ENCODE measurements at regions not wholly inside any gene's neighbourhood (a gene's known extent, or its start where the extent isn't known, plus 50 kb on each side); places are given as distances from the start of the nearest gene placed in this dataset.

- H3K4me3 ChIP-seq (ENCODE audit: low read depth, low read length): no peak overlapping the region
- CTCF ChIA-PET: interaction anchor here (0.5 to 0.8 kb wide), 3 partner anchors 41 to 97 kb away, joined by 3 to 4 read pairs (median 3); no protein-coding TSS in a partner anchor
- H3K9me3 ChIP-seq (ENCODE audit: control insufficient read depth, insufficient read depth, low read depth, low read length): no peaks in the 10 kb centered on the region
- POLR2A ChIA-PET: no interaction called here
- H3K36me3 ChIP-seq (ENCODE audit: control insufficient read depth in 2 of 2, insufficient read depth in 1 of 2, low read length in 2 of 2): no peaks in the 10 kb centered on the region
- TF ChIP-seq, protein P1, sequence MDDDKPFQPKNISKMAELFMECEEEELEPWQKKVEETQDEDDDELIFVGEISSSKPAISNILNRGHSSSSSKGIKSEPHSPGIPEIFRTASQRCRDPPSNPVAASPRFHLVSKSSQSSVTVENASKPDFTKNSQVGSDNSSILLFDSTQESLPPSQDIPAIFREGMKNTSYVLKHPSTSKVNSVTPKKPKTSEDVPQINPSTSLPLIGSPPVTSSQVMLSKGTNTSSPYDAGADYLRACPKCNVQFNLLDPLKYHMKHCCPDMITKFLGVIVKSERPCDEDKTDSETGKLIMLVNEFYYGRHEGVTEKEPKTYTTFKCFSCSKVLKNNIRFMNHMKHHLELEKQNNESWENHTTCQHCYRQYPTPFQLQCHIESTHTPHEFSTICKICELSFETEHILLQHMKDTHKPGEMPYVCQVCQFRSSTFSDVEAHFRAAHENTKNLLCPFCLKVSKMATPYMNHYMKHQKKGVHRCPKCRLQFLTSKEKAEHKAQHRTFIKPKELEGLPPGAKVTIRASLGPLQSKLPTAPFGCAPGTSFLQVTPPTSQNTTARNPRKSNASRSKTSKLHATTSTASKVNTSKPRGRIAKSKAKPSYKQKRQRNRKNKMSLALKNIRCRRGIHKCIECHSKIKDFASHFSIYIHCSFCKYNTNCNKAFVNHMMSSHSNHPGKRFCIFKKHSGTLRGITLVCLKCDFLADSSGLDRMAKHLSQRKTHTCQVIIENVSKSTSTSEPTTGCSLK (tag by site-specific recombination; IDR thresholded peaks at IDR 0.05): no peak
- TF ChIP-seq, protein P2, sequence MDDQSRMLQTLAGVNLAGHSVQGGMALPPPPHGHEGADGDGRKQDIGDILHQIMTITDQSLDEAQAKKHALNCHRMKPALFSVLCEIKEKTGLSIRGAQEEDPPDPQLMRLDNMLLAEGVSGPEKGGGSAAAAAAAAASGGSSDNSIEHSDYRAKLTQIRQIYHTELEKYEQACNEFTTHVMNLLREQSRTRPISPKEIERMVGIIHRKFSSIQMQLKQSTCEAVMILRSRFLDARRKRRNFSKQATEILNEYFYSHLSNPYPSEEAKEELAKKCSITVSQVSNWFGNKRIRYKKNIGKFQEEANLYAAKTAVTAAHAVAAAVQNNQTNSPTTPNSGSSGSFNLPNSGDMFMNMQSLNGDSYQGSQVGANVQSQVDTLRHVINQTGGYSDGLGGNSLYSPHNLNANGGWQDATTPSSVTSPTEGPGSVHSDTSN (CRISPR knock-in tag; IDR thresholded peaks at IDR 0.05): no peak
- TF ChIP-seq, protein P3, sequence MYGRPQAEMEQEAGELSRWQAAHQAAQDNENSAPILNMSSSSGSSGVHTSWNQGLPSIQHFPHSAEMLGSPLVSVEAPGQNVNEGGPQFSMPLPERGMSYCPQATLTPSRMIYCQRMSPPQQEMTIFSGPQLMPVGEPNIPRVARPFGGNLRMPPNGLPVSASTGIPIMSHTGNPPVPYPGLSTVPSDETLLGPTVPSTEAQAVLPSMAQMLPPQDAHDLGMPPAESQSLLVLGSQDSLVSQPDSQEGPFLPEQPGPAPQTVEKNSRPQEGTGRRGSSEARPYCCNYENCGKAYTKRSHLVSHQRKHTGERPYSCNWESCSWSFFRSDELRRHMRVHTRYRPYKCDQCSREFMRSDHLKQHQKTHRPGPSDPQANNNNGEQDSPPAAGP (tag by site-specific recombination; IDR thresholded peaks at IDR 0.05): no peak
- TF ChIP-seq ZNF449 (tag by site-specific recombination; IDR thresholded peaks at IDR 0.05) (no peak), KLF10 (tag by site-specific recombination; IDR thresholded peaks at IDR 0.05) (no peak), ZNF350 (tag by site-specific recombination; IDR thresholded peaks at IDR 0.05) (no peak), ZNF629 (tag by site-specific recombination; IDR thresholded peaks at IDR 0.05) (no peak), ZBTB1 (tag by site-specific recombination; IDR thresholded peaks at IDR 0.05) (no peak), TRIM28 (IDR thresholded peaks at IDR 0.05; ENCODE audit: borderline replicate concordance, low read length) (no peak), ZBTB21 (tag by site-specific recombination; IDR thresholded peaks at IDR 0.05) (no peak), REPIN1 (tag by site-specific recombination; IDR thresholded peaks at IDR 0.05; ENCODE audit: low read depth) (no peak), SP7 (tag by site-specific recombination; IDR thresholded peaks at IDR 0.05) (no peak), ZNF791 (tag by site-specific recombination; IDR thresholded peaks at IDR 0.05) (no peak), ZNF324 (tag by site-specific recombination; IDR thresholded peaks at IDR 0.05) (no peak), ZNF555 (tag by site-specific recombination; conservative IDR thresholded peaks at IDR 0.05) (no peak), ZFHX2 (tag by site-specific recombination; conservative IDR thresholded peaks at IDR 0.05) (no peak)
- TF ChIP-seq, protein P4, sequence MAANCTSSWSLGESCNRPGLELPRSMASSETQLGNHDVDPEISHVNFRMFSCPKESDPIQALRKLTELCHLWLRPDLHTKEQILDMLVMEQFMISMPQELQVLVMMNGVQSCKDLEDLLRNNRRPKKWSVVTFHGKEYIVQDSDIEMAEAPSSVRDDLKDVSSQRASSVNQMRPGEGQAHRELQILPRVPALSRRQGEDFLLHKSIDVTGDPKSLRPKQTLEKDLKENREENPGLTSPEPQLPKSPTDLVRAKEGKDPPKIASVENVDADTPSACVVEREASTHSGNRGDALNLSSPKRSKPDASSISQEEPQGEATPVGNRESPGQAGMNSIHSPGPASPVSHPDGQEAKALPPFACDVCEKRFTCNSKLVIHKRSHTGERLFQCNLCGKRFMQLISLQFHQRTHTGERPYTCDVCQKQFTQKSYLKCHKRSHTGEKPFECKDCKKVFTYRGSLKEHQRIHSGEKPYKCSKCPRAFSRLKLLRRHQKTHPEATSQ (tag by site-specific recombination; IDR thresholded peaks at IDR 0.05): no peak
- TF ChIP-seq, protein P5, sequence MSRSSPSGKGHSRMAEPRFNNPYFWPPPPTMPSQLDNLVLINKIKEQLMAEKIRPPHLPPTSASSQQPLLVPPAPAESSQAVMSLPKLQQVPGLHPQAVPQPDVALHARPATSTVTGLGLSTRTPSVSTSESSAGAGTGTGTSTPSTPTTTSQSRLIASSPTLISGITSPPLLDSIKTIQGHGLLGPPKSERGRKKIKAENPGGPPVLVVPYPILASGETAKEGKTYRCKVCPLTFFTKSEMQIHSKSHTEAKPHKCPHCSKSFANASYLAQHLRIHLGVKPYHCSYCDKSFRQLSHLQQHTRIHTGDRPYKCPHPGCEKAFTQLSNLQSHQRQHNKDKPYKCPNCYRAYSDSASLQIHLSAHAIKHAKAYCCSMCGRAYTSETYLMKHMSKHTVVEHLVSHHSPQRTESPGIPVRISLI (tag by site-specific recombination; IDR thresholded peaks at IDR 0.05): no peak
- no peak overlapping the region for H3K27ac ChIP-seq (ENCODE audit: extremely low read depth, low read depth, low read length)
- no peaks in the 10 kb centered on the region; the same call in 1 of the 2 replicates for H3K4me1 ChIP-seq (ENCODE audit: control insufficient read depth, insufficient read depth, low read length)
Measured at GRCh38 chr2:234633581-234634230, 136.8 kb upstream of the ARL4C start.

All from HEK293 (cell line).